Prostate gland (tissue), 2 donors: ENCODE measurements at regions not wholly inside any gene's neighbourhood (a gene's known extent, or its start where the extent isn't known, plus 50 kb on each side); places are given as distances from the start of the nearest gene placed in this dataset.

ENCODE experiments used
- DNase-seq: peaks from one replicate; pipeline ENCODE4 v3.0.0-alpha.2; 2019; ENCODE audit warnings: low spot score
- H3K27ac ChIP-seq, 2 donors: fragments of 200-600 bp; sonication (generic); 2 replicates each; pipeline ENCODE4 v1.5.1; 2017 to 2019
- H3K27me3 ChIP-seq: fragments of 200-600 bp; sonication (generic); replicated peaks from 2 replicates; pipeline ENCODE4 v1.5.1; 2019; ENCODE audit not compliant: insufficient read depth
- H3K36me3 ChIP-seq, 2 donors: fragments of 200-600 bp; sonication (generic); 1 replicate in 1 of 2; 2 replicates in 1 of 2; pipeline versions ENCODE4 v1.5.1 to v1.8.1; 2017 to 2019
- H3K4me1 ChIP-seq: fragments of 200-600 bp; sonication (generic); replicated peaks from 2 replicates; pipeline ENCODE4 v1.5.1; 2019
- H3K4me3 ChIP-seq, 2 donors: fragments of 200-600 bp; sonication (generic); 2 replicates each; pipeline ENCODE4 v1.5.1; 2017 to 2019
- H3K9me3 ChIP-seq: fragments of 200-600 bp; sonication (generic); 2 replicates; pipeline ENCODE4 v1.5.1; 2017
- CTCF ChIP-seq, 4 experiments: fragments of 200-600 bp in 2 of 4; fragments of 450-650 bp in 2 of 4; sonication (generic) in 2 of 4; IDR thresholded peaks; 1 replicate in 3 of 4; 2 replicates in 1 of 4; pipeline ENCODE4 v1.5.1; 2016 to 2019; ENCODE audit warnings: antibody characterized with exemption in 4 of 4, mild to moderate bottlenecking in 2 of 4, moderate library complexity in 2 of 4
- POLR2A ChIP-seq: fragments of 450-650 bp; IDR thresholded peaks from one replicate; pipeline ENCODE4 v1.6.1; 2016; ENCODE audit warnings: antibody characterized with exemption, mild to moderate bottlenecking
- POLR2AphosphoS5 ChIP-seq: sonication (generic); formaldehyde crosslinking; IDR thresholded peaks from one replicate; pipeline ENCODE4 v1.6.1; 2017; ENCODE audit warnings: antibody characterized with exemption
- WGBS: methylation state at CpG from one replicate; pipeline ENCODE4 v1.1.5; 2018; 5-methylcytosine and 5-hydroxymethylcytosine counted together
- intact Hi-C: fragments of 100-400 bp; cut with DNase I; formaldehyde crosslinking; loops from one replicate; pipeline ENCODE4 v1.14.2; 2022

- H3K36me3 ChIP-seq, result no peaks in the 10 kb centered on the region
- DNase-seq, result no peak
- H3K27ac ChIP-seq, result no peak overlapping the region
- 61% methylated on average over 4 of the region's 4 CpGs for WGBS
- no peaks in the 10 kb centered on the region for H3K9me3 ChIP-seq
- TF ChIP-seq POLR2A (no peak), POLR2AphosphoS5 (no peak), CTCF (IDR thresholded peaks at IDR 0.05) (no peak)
- intact Hi-C loops, result no loop called here
- no peaks in the 10 kb centered on the region for H3K27me3 ChIP-seq
- H3K4me1 ChIP-seq, result no peaks in the 10 kb centered on the region
- no peak overlapping the region for H3K4me3 ChIP-seq
Measured at GRCh38 chr9:126081746-126082145, 244.9 kb upstream of the MVB12B start.

- H3K36me3 ChIP-seq, result no peaks in the 10 kb centered on the region
- no peaks in the 10 kb centered on the region for H3K27me3 ChIP-seq
- H3K9me3 ChIP-seq, result no peaks in the 10 kb centered on the region
- DNase-seq, result no peak
- no peaks in the 10 kb centered on the region for H3K4me1 ChIP-seq
- H3K27ac ChIP-seq, result no peak overlapping the region
- 74% methylated on average over 4 of the region's 4 CpGs for WGBS
- intact Hi-C loops, result no loop called here
- TF ChIP-seq CTCF (IDR thresholded peaks at IDR 0.05) (no peak), POLR2AphosphoS5 (no peak), POLR2A (no peak)
- no peak overlapping the region for H3K4me3 ChIP-seq
Measured at GRCh38 chr9:126084008-126084407, 242.6 kb upstream of the MVB12B start.

GRCh38 chr9:126084696-126085095 is 241.9 kb upstream of the MVB12B start:
- Histone ChIP-seq H3K27me3 (no peaks in the 10 kb centered on the region), H3K27ac (no peak overlapping the region), H3K9me3 (no peaks in the 10 kb centered on the region), H3K4me3 (no peak overlapping the region), H3K4me1 (no peaks in the 10 kb centered on the region), H3K36me3 (no peaks in the 10 kb centered on the region)
- DNase-seq, result no peak
- no peak for TF ChIP-seq CTCF (IDR thresholded peaks at IDR 0.05)
- no peak for TF ChIP-seq POLR2AphosphoS5
- 87% methylated on average over 8 of the region's 8 CpGs for WGBS
- intact Hi-C loops, result no loop called here

- no peak for TF ChIP-seq POLR2A
- TF ChIP-seq POLR2AphosphoS5, result no peak
- no peak for TF ChIP-seq CTCF (IDR thresholded peaks at IDR 0.05)
- Histone ChIP-seq H3K27ac (no peak overlapping the region), H3K9me3 (no peaks in the 10 kb centered on the region), H3K4me3 (no peak overlapping the region), H3K27me3 (no peaks in the 10 kb centered on the region), H3K36me3 (no peaks in the 10 kb centered on the region), H3K4me1 (no peaks in the 10 kb centered on the region)
- no peak for DNase-seq
- WGBS, result 56% methylated on average over 2 of the region's 2 CpGs
- intact Hi-C loops, result no loop called here
Measured at GRCh38 chr9:126085170-126085569, 241.5 kb upstream of the MVB12B start.

GRCh38 chr9:126088336-126088735 is 238.3 kb upstream of the MVB12B start:
- 86% methylated on average over 6 of the region's 6 CpGs for WGBS
- TF ChIP-seq POLR2AphosphoS5, result no peak
- no peaks in the 10 kb centered on the region for H3K36me3 ChIP-seq
- H3K9me3 ChIP-seq, result no peaks in the 10 kb centered on the region
- H3K27me3 ChIP-seq, result no peaks in the 10 kb centered on the region
- intact Hi-C loops, result no loop called here
- no peaks in the 10 kb centered on the region for H3K4me1 ChIP-seq
- H3K27ac ChIP-seq, result no peak overlapping the region
- DNase-seq, result no peak
- H3K4me3 ChIP-seq, result no peak overlapping the region

GRCh38 chr9:126089789-126090188 is 236.8 kb upstream of the MVB12B start:
- Histone ChIP-seq H3K27me3 (no peaks in the 10 kb centered on the region), H3K27ac (no peak overlapping the region), H3K9me3 (no peaks in the 10 kb centered on the region), H3K4me3 (no peak overlapping the region), H3K36me3 (no peaks in the 10 kb centered on the region), H3K4me1 (no peaks in the 10 kb centered on the region)
- intact Hi-C loops, result no loop called here
- no peak for DNase-seq
- WGBS, result 89% methylated on average over 2 of the region's 2 CpGs
- TF ChIP-seq POLR2A (no peak), POLR2AphosphoS5 (no peak), CTCF (IDR thresholded peaks at IDR 0.05) (no peak)
